Stimulated activated CD8-positive, alpha-beta memory T cell treated with anti-CD3 and anti-CD28 coated beads, Interleukin-7, amount 100 ng/mL, for 24 hours (primary cell): ENCODE measurements at regions not wholly inside any gene's neighbourhood (a gene's known extent, or its start where the extent isn't known, plus 50 kb on each side); places are given as distances from the start of the nearest gene placed in this dataset.

Experiments used
- DNase-seq: peaks from one replicate; pipeline ENCODE4 v3.0.0-alpha.2; 2020; ENCODE audit warnings: low read depth

- DNase-seq: no peak
These were observed 222.6 kb downstream of the PRDM2 start for GRCh38 chr1:13922466-13923110.

DNA sequence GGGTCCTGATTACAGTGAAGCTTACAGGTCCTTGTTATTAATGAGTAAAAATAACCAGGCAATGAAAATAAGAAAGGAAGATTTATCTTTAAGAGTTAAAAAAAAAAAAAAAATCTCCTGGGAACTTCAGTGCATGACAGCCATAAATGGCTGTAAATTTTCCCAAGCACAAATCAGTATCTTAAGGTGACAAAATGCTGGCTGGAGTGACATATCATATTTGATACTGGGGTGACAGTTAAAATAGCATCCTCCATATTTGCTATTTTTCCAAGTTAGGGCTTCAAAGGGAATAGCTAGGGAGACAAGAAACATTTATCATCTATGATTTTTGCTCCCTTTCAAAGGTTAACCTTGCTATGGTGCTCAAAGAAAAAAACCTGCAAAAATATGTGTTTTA lies 226.6 kb downstream of the PRDM2 start:
- no peak for DNase-seq

DNA sequence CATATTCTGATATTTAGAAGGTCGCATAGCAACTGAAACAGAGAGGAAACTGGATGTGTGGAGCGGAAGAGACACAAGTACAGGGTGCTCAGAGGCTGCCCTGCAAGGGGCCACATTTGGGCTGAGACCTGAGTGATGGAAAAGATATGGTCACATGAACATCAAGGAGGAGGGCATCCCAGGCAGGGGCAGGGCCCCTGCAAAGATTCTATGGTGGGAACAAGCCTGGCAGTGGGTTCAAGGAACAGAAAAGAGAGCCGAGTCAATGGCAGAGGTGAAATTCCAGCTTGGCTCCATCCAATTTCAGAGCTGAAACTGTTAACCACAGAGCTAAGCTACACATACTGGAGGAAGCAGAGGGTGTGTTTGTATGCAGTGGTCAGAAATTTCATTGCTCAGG lies 227.7 kb downstream of the PRDM2 start:
- no peak for DNase-seq

DNA sequence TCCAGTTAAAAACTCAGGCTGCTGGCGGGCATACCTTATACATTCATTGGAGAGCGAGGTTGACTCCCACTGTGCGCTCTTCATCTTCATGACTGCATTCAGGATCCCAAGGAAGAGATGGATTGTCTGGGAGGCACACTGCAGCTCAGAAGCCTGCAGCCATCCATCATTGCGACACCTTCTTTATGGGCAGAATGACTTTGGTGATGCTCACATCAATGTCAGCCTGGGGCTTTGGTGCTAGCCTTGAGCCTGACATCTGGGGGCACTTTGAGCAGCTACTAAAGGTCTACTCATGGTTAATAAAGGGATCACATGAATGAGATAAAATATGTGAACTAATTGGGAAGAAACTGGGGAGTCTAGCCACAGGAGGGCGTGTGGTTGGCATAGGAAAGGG lies 229.3 kb downstream of the PRDM2 start:
- DNase-seq: no peak

- no peak for DNase-seq
These were observed 230.2 kb downstream of the PRDM2 start for GRCh38 chr1:13930151-13930550.

DNA sequence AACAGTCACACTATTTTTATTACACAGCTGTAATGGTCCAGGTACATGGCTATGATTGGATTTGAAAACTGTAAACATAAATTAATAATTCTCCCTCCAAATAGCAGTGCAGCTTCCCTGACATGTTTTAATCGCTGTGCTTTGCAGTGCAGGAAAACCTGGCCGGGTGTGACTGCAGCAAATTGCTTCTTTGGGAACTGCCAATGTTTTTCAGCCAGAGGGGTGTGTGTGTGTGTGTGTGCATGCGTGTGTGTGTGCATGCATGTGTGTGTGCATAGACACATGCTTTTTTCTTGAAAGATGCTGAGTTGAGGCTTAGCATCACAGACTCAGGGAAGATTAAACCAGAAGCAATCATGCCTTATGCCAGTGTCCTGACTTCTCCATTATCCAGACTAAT lies 231.2 kb downstream of the PRDM2 start:
- no peak for DNase-seq

DNA sequence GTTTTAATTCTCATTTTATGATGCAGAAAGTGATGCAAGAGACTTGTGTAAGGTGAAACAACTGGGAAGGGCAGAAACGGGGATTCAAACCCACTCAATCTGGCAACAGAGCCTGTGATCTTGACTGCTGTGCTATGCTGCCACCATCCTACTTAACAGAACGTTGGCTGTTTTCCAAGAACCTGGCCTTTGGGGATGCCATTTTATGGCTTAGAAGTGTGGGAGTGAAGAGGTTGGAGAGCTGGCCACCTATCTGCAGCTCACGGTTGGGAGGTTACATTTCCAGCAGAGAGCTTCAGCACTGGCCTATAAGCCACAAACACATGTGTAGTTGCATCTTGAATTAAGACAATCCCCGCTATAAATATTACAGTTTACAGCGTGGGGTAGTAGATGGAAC lies 235.3 kb downstream of the PRDM2 start:
- DNase-seq: no peak

GRCh38 chr1:13941315-13941714 lies 241.3 kb downstream of the PRDM2 start:
- no peak for DNase-seq

- DNase-seq: no peak
These were observed 243.1 kb downstream of the PRDM2 start for GRCh38 chr1:13943055-13943454.

DNA sequence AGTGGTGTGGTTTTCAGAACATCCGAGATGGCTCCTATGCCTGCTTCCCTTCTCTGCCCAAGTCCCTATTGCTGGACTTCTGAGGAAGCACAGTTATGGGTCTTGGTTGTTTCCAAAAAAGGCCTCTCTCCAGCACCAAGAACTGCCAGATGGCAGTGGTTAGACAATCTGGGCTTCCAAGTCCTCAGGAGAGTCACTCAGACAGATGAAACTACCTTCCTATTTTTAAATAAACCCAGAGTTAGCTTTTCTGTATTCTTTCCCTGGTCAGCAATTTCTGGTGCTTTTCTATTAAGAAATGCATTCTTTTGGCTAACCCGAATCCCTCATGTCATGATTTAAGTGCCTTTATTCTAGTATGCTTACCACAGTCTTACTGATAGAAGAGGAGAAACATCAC lies 245.9 kb downstream of the PRDM2 start:
- no peak for DNase-seq

- no peak for DNase-seq
These were observed 247.7 kb downstream of the PRDM2 start for GRCh38 chr1:13947658-13948057.

GRCh38 chr1:13948396-13948795 lies 248.4 kb downstream of the PRDM2 start:
- no peak for DNase-seq

DNA sequence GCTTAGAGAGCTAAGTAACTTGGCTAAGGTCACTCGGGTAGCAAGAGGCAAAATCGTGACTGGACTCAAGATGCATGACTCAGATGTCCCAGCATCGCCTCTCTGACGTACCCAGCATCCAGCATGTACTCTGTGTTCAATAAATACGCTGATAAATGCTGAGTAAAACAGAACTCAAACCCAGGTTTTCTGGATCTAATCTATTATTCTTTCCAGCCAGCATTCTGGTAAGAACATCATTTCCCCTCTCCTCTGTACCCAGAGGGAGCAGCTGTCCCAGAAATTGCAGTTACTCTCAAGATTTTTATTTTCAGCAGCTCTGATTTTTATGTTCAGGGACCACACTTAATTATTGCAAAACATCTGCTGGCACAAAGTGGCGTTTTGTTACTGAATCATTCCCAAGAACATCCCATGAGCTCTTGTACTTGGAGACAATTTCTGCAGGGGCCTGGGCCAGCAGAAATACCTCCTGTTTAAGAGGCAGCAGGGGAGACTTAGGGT lies 249.0 kb downstream of the PRDM2 start:
- DNase-seq: no peak

- no peak for DNase-seq
These were observed 249.6 kb downstream of the PRDM2 start for GRCh38 chr1:13949546-13949945.

GRCh38 chr1:13950637-13951036 lies 250.6 kb downstream of the PRDM2 start:
- DNase-seq: no peak

DNA sequence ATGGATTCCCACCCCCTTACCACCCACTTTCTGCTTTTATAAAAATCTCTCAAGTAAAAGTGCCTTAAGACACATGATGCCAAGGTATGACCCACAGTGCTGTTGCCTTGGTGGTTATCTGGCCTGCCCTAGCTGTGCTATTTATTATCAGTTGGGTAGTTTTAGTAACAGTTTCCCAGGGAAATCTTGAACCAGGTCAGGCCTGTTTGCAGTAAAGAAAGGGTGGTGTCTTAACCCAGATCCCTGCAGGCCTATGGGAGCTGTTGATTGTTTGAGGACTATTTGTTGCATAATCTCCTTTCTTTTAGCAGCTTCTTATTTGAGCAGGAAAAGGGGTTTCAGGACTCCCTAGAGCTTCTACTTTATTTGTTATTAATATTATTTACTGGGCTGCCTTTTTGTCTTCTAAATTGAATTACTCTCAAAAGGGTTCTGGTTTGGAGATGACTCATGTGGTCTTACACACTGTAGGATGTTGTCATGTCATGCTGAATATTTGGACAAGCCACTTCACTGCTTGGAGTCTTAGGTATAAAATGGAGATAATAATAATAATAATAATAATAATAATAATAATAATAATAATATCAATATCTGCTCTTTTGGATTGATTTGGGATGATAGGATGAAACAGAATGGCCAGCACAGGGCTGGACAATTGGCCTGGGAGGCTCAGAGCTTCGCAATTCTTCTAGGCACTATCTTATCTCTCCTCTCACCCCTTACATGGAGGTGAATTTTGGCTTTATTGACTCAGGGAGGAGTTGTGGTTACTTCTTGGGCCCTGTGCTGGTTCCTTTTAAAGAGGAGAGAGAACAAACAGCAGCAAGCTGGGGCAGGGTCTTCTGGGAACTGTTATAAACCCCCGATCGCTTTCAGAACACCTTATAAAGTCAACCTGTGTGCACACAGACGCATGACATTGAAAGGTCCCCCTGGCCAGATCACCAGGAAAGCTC lies 252.1 kb downstream of the PRDM2 start:
- no peak for DNase-seq

GRCh38 chr1:13952985-13953384 lies 253.0 kb downstream of the PRDM2 start:
- DNase-seq: no peak

GRCh38 chr1:13956393-13956792 lies 256.4 kb downstream of the PRDM2 start:
- DNase-seq: no peak

GRCh38 chr1:13960375-13960987 lies 260.5 kb downstream of the PRDM2 start:
- peak; percentile 37 for DNase-seq

- no peak for DNase-seq
These were observed 264.8 kb downstream of the PRDM2 start for GRCh38 chr1:13964768-13965167.

GRCh38 chr1:13965770-13966398 lies 265.9 kb downstream of the PRDM2 start:
- no peak for DNase-seq

- DNase-seq: no peak
These were observed 267.7 kb downstream of the PRDM2 start for GRCh38 chr1:13967707-13968106.
